Sigmoid colon (tissue), 4 donors: ENCODE measurements at regions not wholly inside any gene's neighbourhood (a gene's known extent, or its start where the extent isn't known, plus 50 kb on each side); places are given as distances from the start of the nearest gene placed in this dataset.

Experiments used
- POLR2A ChIP-seq, 2 donors: fragments of 450-650 bp; IDR thresholded peaks; one replicate each; pipeline ENCODE4 v1.6.1; 2016; ENCODE audit warnings: antibody characterized with exemption in 2 of 2, mild to moderate bottlenecking in 2 of 2, moderate library complexity in 2 of 2
- POLR2AphosphoS5 ChIP-seq, 4 donors: sonication (generic); formaldehyde crosslinking; IDR thresholded peaks; one replicate each; pipeline ENCODE4 v1.6.1; 2017; ENCODE audit warnings: antibody characterized with exemption in 4 of 4

DNA sequence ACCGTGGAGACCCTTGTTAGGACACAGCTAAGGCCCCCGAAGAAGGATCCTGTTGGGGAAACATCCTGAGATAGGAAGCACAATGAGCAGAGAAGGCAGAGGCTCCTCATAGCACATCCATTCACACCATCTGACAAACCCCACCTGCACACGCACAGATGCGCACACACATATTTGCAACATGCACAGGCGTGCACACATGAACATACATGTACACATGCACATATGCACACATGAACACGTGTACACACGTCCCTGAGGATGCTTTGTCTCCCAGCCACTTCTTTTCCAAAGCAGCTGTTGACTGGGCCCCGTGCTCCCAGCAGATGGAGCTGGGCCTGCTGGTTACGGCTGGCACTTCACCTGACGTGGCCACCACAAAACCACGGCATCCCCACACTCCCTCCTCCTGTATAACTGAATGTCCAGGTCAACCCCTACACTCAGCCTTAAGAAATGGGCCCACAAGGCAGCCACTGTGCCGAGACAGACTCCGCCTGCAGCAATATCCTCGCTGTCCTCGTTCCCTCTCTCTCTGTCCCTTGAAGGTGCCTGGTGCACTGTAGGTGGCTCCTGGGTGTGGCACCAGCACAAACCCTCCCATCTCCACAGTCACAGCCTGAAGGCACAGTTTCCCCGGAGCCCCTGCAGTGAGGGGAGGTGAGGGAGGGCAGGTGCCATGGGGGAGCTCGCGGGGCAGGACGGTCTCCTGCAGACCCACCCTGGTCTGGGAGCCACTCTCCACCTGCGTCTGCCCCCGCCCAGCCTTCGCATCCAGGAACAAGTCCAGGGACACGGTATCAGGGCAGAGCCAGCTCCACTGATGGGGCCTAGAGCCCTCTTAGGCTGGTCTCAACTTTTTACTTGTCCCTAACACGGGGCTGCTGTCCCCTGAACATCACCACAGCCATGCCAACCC, 183.0 kb downstream of the RBFOX3 start:
- TF ChIP-seq POLR2A (IDR thresholded peaks at IDR 0.05) (no peak), POLR2AphosphoS5 (IDR thresholded peaks at IDR 0.05) (no peak)
